DND-41 (cell line): ENCODE measurements at regions not wholly inside any gene's neighbourhood (a gene's known extent, or its start where the extent isn't known, plus 50 kb on each side); places are given as distances from the start of the nearest gene placed in this dataset.
"Not testable (repeated sequence)": the region's sequence is repeated elsewhere in the genome, so short reads cannot be mapped to it uniquely, and the experiment has no call there.

ENCODE experiments used
- ATAC-seq: fragments of 200-7000 bp; cut with Tn5 transposase; 3 replicates; pipeline ENCODE4 v1.9.1; 2021; ENCODE audit warnings: low read depth; ENCODE audit not compliant: insufficient read depth
- DNase-seq: peaks from one replicate; pipeline ENCODE4 v3.0.0-alpha.2; 2020
- H2AFZ ChIP-seq: 2 replicates; pipeline ENCODE4 v1.6.0; 2012; ENCODE audit warnings: low read depth, low read length
- H3K27ac ChIP-seq: 2 replicates; pipeline ENCODE4 v1.5.1; 2012; ENCODE audit warnings: low read length, inconsistent platforms
- H3K27me3 ChIP-seq: fragments of 200-600 bp; sonication (generic); 2 replicates; pipeline ENCODE4 v1.6.0; 2012; ENCODE audit warnings: low read length, mild to moderate bottlenecking, inconsistent platforms; ENCODE audit not compliant: insufficient read depth, poor library complexity
- H3K36me3 ChIP-seq: 2 replicates; pipeline ENCODE4 v1.5.1; 2012; ENCODE audit warnings: low read length, inconsistent platforms; ENCODE audit not compliant: insufficient read depth
- H3K4me1 ChIP-seq: 2 replicates; pipeline ENCODE4 v1.5.1; 2012; ENCODE audit warnings: mild to moderate bottlenecking, low read length; ENCODE audit not compliant: insufficient read depth
- H3K4me2 ChIP-seq: 2 replicates; pipeline ENCODE4 v1.6.0; 2012; ENCODE audit warnings: mild to moderate bottlenecking, moderate library complexity, low read length, inconsistent platforms; ENCODE audit not compliant: insufficient read depth
- H3K4me3 ChIP-seq, 2 experiments: fragments of 200-600 bp in 1 of 2; shearing (Covaris generic) in 1 of 2; 2 replicates each; pipeline ENCODE4 v1.5.1; 2012 to 2016; ENCODE audit warnings: inconsistent platforms in 2 of 2, low read length in 2 of 2, mild to moderate bottlenecking in 2 of 2, low read depth in 1 of 2, moderate library complexity in 1 of 2
- H3K79me2 ChIP-seq: 2 replicates; pipeline ENCODE4 v1.6.0; 2012; ENCODE audit warnings: low read length, inconsistent platforms; ENCODE audit not compliant: insufficient read depth
- H3K9ac ChIP-seq: 2 replicates; pipeline ENCODE4 v1.6.0; 2012; ENCODE audit warnings: low read depth, mild to moderate bottlenecking, inconsistent platforms, low read length, moderate library complexity
- H3K9me3 ChIP-seq: 2 replicates; pipeline ENCODE4 v1.5.1; 2012; ENCODE audit warnings: low read length, moderate library complexity, mild to moderate bottlenecking, inconsistent platforms; ENCODE audit not compliant: insufficient read depth, severe bottlenecking
- H4K20me1 ChIP-seq: 2 replicates; pipeline ENCODE4 v1.6.0; 2012; ENCODE audit warnings: low read length; ENCODE audit not compliant: insufficient read depth
- CTCF ChIP-seq: IDR thresholded peaks from 2 replicates; pipeline ENCODE4 v1.5.1; 2012; ENCODE audit warnings: borderline replicate concordance, low read length, moderate library complexity, mild to moderate bottlenecking; ENCODE audit not compliant: poor library complexity, severe bottlenecking; ENCODE audit errors: extremely low read depth
- EZH2 ChIP-seq: IDR thresholded peaks from 3 replicates; pipeline ENCODE4 v1.6.1; 2012; ENCODE audit warnings: borderline replicate concordance, low read depth, mild to moderate bottlenecking, moderate library complexity, low read length, inconsistent platforms; ENCODE audit not compliant: severe bottlenecking

- H3K4me3 ChIP-seq = no peak overlapping the region
- H3K36me3 ChIP-seq = no peaks in the 10 kb centered on the region
- H3K79me2 ChIP-seq = no peaks in the 10 kb centered on the region
- no peak for TF ChIP-seq CTCF
- no peak for TF ChIP-seq EZH2
- no peak overlapping the region for H2AFZ ChIP-seq
- no peaks in the 10 kb centered on the region for H3K4me1 ChIP-seq
- DNase-seq (no peak), ATAC-seq (no peak)
- H3K9ac ChIP-seq = no peak overlapping the region
- H4K20me1 ChIP-seq = no peaks in the 10 kb centered on the region
- no peak overlapping the region for H3K27ac ChIP-seq
- H3K4me2 ChIP-seq = no peak overlapping the region
- H3K9me3 ChIP-seq = no peaks in the 10 kb centered on the region
- H3K27me3 ChIP-seq = no peaks in the 10 kb centered on the region
These were observed 58.6 kb upstream of the TLL1 start for GRCh38 chr4:165814256-165815020.

GRCh38 chr4:165819126-165819525, 53.9 kb upstream of the TLL1 start:
- not testable (repeated sequence) for ATAC-seq, H3K9ac ChIP-seq, H3K4me3 ChIP-seq, H3K27ac ChIP-seq, DNase-seq, H4K20me1 ChIP-seq, H3K79me2 ChIP-seq, H3K9me3 ChIP-seq, H2AFZ ChIP-seq, H3K36me3 ChIP-seq, H3K27me3 ChIP-seq, H3K4me1 ChIP-seq, H3K4me2 ChIP-seq
